Smooth muscle cell (in vitro differentiated cells): ENCODE measurements at regions not wholly inside any gene's neighbourhood (a gene's known extent, or its start where the extent isn't known, plus 50 kb on each side); places are given as distances from the start of the nearest gene placed in this dataset.

ENCODE experiments used
- DNase-seq: peaks from one replicate; lab custom pipeline; 2025; ENCODE audit not compliant: unreplicated experiment; lab: John Stamatoyannopoulos, UW
- H2AFZ ChIP-seq: fragments of 200-600 bp; sonication (generic); 2 replicates; pipeline ENCODE4 v1.6.0; 2016; ENCODE audit warnings: antibody characterized with exemption, low read depth, mild to moderate bottlenecking
- H3F3A ChIP-seq: fragments of 200-600 bp; sonication (generic); 2 replicates; pipeline ENCODE4 v1.6.0; 2017; ENCODE audit warnings: antibody characterized with exemption, low read depth
- H3K27ac ChIP-seq: fragments of 200-600 bp; sonication (generic); 2 replicates; pipeline ENCODE4 v1.5.1; 2016; ENCODE audit warnings: low read depth, mild to moderate bottlenecking
- H3K27me3 ChIP-seq: fragments of 200-600 bp; sonication (generic); 2 replicates; pipeline ENCODE4 v1.6.1; 2016; ENCODE audit warnings: low read depth, mild to moderate bottlenecking
- H3K36me3 ChIP-seq: fragments of 200-600 bp; sonication (generic); 2 replicates; pipeline ENCODE4 v1.5.1; 2016; ENCODE audit warnings: low read depth
- H3K4me1 ChIP-seq: fragments of 200-600 bp; sonication (generic); 2 replicates; pipeline ENCODE4 v1.5.1; 2016; ENCODE audit warnings: low read depth
- H3K4me2 ChIP-seq: fragments of 200-600 bp; sonication (generic); 2 replicates; pipeline ENCODE4 v1.6.0; 2016; ENCODE audit warnings: mild to moderate bottlenecking
- H3K4me3 ChIP-seq: fragments of 200-600 bp; sonication (generic); 2 replicates; pipeline ENCODE4 v1.5.1; 2016; ENCODE audit warnings: mild to moderate bottlenecking
- H3K79me2 ChIP-seq: fragments of 200-600 bp; sonication (generic); 2 replicates; pipeline ENCODE4 v1.6.0; 2016; ENCODE audit warnings: low read depth, mild to moderate bottlenecking
- H3K9ac ChIP-seq: fragments of 200-600 bp; sonication (generic); 2 replicates; pipeline ENCODE4 v1.6.0; 2016; ENCODE audit warnings: low read depth
- H3K9me3 ChIP-seq: fragments of 200-600 bp; sonication (generic); replicated peaks from 2 replicates; pipeline ENCODE4 v1.5.1; 2016; ENCODE audit warnings: low read depth
- H4K20me1 ChIP-seq: fragments of 200-600 bp; sonication (generic); 2 replicates; pipeline ENCODE4 v1.6.0; 2016; ENCODE audit warnings: low read depth
- CTCF ChIP-seq: fragments of 200-600 bp; sonication (generic); IDR thresholded peaks from 2 replicates; pipeline ENCODE4 v1.5.1; 2017; ENCODE audit warnings: borderline replicate concordance, mild to moderate bottlenecking, antibody characterized with exemption; ENCODE audit not compliant: insufficient read depth, poor library complexity, severe bottlenecking
- WGBS: methylation state at CpG from one replicate; pipeline ENCODE4 v1.1.7; 2016; ENCODE audit warnings: low lambda C conversion rate; 5-methylcytosine and 5-hydroxymethylcytosine counted together

GRCh38 chr21:28826569-28826968, 166.1 kb downstream of the LTN1 start:
- H3K9me3 ChIP-seq: no peaks in the 10 kb centered on the region
- H3K4me2 ChIP-seq: peak overlapping the region; percentile 69
- no peaks in the 10 kb centered on the region for H4K20me1 ChIP-seq
- H3K36me3 ChIP-seq: no peaks in the 10 kb centered on the region
- peak overlapping the region; percentile 37 for H3K9ac ChIP-seq
- H3K79me2 ChIP-seq: no peaks in the 10 kb centered on the region
- DNase-seq: no peak
- no peak overlapping the region for H2AFZ ChIP-seq
- no peak for TF ChIP-seq CTCF
- 23% methylated on average over 6 of the region's 6 CpGs for WGBS
- H3K4me3 ChIP-seq: no peak overlapping the region
- peaks cover 25% of the 10 kb centered on the region for H3K4me1 ChIP-seq
- H3K27me3 ChIP-seq: no peaks in the 10 kb centered on the region
- H3F3A ChIP-seq: peaks cover 25% of the 10 kb centered on the region
- H3K27ac ChIP-seq: peak overlapping the region; percentile 90

DNA sequence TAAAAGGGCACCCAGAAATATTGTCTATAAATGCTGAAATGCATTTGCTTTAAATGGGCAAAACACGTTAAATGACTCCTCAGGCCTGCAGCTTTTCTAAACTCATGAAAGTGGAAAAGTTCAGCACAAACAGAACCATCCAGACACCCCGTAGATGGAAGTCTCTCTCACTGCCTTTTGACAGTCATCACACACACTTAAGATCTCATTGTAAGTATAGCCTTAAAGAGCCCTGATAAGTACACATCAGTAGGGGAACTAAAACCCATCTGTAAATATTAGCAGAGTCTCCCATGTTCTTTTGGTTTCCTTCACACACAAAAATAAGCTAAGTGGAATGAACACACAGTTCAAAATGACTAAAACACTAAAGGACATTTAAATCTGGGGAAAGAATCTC, 166.7 kb downstream of the LTN1 start:
- H3K9me3 ChIP-seq: no peaks in the 10 kb centered on the region
- peak overlapping the region; percentile 37 for H3K9ac ChIP-seq
- no peaks in the 10 kb centered on the region for H3K79me2 ChIP-seq
- TF ChIP-seq CTCF: no peak
- H3K27me3 ChIP-seq: no peaks in the 10 kb centered on the region
- H3K36me3 ChIP-seq: no peaks in the 10 kb centered on the region
- H2AFZ ChIP-seq: no peak overlapping the region
- H3F3A ChIP-seq: peaks cover 25% of the 10 kb centered on the region
- no peak for DNase-seq
- H3K4me1 ChIP-seq: peaks cover 25% of the 10 kb centered on the region
- no peaks in the 10 kb centered on the region for H4K20me1 ChIP-seq
- H3K27ac ChIP-seq: peak overlapping the region; percentile 90
- no peak overlapping the region for H3K4me3 ChIP-seq
- 17% methylated on average over 2 of the region's 2 CpGs for WGBS
- peak overlapping the region; percentile 69 for H3K4me2 ChIP-seq

- Histone ChIP-seq H3K9ac (no peak overlapping the region), H3K36me3 (no peaks in the 10 kb centered on the region), H3K27me3 (no peaks in the 10 kb centered on the region), H3K79me2 (no peaks in the 10 kb centered on the region), H3K9me3 (no peaks in the 10 kb centered on the region), H3K4me1 (peaks cover 17% of the 10 kb centered on the region), H3F3A (peaks cover 23% of the 10 kb centered on the region), H3K4me3 (no peak overlapping the region), H3K27ac (peak overlapping the region; percentile 34), H2AFZ (no peak overlapping the region), H3K4me2 (peak overlapping the region; percentile 2), H4K20me1 (no peaks in the 10 kb centered on the region)
- 49% methylated on average over 2 of the region's 2 CpGs for WGBS
- DNase-seq: no peak
- no peak for TF ChIP-seq CTCF
These were observed 169.2 kb downstream of the LTN1 start for GRCh38 chr21:28823429-28823828.

DNA sequence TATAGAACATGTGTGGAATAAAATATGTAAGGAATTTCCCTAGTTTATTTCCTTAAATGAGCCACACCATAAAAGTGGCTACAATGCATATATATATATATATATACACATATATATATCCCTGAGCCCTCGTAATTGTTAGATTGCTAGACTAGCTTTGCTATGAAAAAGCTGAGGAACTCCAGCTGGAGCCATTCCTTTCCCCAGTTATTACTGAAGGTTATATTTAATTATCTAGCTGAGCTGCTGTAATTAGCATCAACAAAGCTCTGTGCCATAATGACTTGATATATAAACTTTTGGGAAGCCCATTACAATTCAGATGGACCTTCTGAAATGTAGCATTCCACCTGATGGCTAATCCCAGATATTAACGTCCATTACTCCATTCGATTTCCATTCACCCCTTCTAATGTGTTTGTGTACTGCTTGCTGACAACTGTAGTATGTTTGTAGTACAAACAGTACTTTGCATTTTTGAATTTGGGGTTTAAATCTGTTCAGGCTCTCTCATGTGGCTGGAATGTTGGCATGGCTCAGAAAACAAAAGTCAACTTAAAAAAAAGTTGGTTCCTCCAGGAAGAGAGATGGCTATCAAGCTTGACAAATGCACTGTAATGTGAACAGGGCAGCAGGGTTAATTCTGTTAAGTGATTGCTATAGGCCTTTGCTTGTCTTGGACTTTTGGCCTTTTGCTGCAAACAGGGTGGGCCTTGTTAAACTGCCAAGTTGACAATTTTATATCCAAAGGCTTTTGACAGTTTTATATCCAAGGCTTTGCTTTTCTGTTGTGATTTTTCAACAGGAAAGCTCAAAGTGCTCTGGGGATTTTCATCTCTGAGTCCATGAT, 170.0 kb downstream of the LTN1 start:
- peak overlapping the region; percentile 2 for H3K4me2 ChIP-seq
- H3K27me3 ChIP-seq: no peaks in the 10 kb centered on the region
- WGBS: 43% methylated on average over 3 of the region's 3 CpGs
- H3K9ac ChIP-seq: no peak overlapping the region
- no peak for TF ChIP-seq CTCF
- H3F3A ChIP-seq: peaks cover 17% of the 10 kb centered on the region
- no peak overlapping the region for H2AFZ ChIP-seq
- no peak for DNase-seq
- no peaks in the 10 kb centered on the region for H3K36me3 ChIP-seq
- H3K9me3 ChIP-seq: no peaks in the 10 kb centered on the region
- peaks cover 14% of the 10 kb centered on the region for H3K4me1 ChIP-seq
- peak overlapping the region; percentile 34 for H3K27ac ChIP-seq
- no peak overlapping the region for H3K4me3 ChIP-seq
- no peaks in the 10 kb centered on the region for H4K20me1 ChIP-seq
- H3K79me2 ChIP-seq: no peaks in the 10 kb centered on the region
